ENCODE measurements at regions not wholly inside any gene's neighbourhood (a gene's known extent, or its start where the extent isn't known, plus 50 kb on each side); places are given as distances from the start of the nearest gene placed in this dataset.
"Not testable (repeated sequence)": the region's sequence is repeated elsewhere in the genome, so short reads cannot be mapped to it uniquely, and the experiment has no call there.

GRCh38 chr15:39031596-39031995, 467.0 kb upstream of the RASGRP1 start:
- no peak for DNase-seq (ENCODE audit: low spot score)

- DNase-seq (ENCODE audit: low spot score): no peak
Measured at GRCh38 chr15:39034816-39035215, 470.2 kb upstream of the RASGRP1 start.

- not testable (repeated sequence) for DNase-seq (ENCODE audit: low spot score)
Measured at GRCh38 chr15:39037611-39038010, 473.0 kb upstream of the RASGRP1 start.

DNA sequence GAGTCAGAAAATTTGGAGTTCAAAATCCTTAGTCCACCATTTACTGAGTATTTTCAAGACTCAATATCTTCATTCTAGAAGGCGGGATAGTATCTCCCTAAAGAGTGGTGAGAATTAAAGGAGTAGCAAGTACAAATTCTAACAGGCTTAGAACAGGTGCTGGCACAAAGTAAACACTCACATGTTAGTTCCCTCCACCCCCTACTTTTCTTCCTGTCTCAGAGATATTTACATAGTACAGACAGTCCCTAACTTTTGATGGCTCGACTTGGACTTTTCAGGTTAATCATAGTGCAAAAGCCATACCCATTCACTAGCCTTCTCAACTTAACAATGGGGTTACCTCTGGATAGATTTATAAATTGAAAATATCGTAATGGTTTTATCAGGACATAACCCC, 476.2 kb upstream of the RASGRP1 start:
- DNase-seq (ENCODE audit: low spot score): no peak

GRCh38 chr15:39041979-39042495, 477.4 kb upstream of the RASGRP1 start:
- no peak for DNase-seq (ENCODE audit: low spot score)

DNA sequence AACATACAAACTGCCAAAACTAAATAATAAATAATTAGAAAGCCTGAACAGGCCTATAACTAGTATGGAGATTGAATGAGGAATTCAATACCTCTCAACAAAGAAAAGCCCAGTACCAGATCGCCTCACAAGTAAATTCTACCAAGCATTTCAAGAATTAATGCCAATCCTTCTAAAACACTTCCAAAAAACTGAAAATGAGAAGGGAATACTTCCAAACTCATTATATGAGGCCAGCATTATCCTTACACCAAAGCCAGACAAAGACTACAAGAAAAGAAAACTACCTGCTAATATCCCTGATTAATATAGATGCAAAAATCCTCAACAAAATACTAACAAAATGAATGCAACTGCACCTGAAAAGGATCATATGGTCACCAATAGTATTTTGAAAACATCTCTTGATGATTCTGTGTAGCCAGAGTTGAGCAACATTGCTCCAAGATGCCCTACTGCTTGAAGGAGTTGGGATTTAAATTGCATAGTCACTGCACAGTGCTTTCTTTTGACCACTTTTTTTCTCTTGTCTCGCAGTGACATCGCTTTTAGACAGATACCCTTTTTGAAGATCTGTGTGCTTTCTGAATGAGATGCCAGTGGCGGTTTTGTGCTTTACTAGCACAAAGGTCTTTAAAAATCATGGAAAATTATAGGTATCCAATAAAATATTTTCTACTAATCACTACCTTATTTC, 487.2 kb upstream of the RASGRP1 start:
- no peak for DNase-seq (ENCODE audit: low spot score)

DNA sequence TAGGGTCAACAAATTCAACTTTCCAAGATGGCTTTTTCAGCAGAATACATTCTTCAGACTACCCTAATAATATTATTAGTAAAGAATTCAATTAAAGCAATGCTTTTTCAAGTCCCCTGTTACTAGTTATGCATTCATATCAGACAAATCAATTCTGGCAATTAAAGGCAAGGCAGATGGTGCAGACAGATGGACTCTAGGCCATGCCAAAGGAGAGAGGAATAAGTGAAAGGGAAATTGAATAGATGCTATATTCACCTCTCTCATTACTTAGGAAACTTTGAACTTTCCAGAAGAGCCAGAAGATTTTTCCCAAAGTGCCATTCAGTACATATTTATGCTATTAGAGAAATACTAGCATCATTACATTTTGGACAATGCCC, 487.7 kb upstream of the RASGRP1 start:
- DNase-seq (ENCODE audit: low spot score): no peak

DNA sequence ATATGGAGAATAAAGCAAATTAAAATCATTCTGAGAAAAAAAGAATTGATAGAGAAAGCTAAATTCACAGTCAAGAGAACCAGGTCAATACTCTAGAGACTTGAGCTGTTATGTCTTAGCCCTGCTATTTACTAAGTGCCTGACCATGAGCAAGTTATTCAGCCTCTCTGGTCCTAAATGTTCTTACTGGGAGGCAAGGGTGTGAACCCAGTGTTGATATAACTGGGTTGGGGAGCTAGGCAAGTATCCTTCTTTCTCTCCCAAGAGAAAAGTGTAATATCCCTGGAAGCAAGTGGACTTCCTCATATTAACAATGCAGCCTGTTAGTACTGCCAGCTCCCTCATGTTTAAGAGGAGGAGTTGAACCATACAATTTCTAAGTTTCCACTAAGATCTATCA, 488.9 kb upstream of the RASGRP1 start:
- no peak for DNase-seq (ENCODE audit: low spot score)

GRCh38 chr15:39054128-39054732, 489.6 kb upstream of the RASGRP1 start:
- DNase-seq (ENCODE audit: low spot score): no peak

GRCh38 chr15:39056357-39056756, 491.7 kb upstream of the RASGRP1 start:
- no peak for DNase-seq (ENCODE audit: low spot score)

GRCh38 chr15:39058351-39059131, 493.9 kb upstream of the RASGRP1 start:
- no peak for DNase-seq (ENCODE audit: low spot score)

DNA sequence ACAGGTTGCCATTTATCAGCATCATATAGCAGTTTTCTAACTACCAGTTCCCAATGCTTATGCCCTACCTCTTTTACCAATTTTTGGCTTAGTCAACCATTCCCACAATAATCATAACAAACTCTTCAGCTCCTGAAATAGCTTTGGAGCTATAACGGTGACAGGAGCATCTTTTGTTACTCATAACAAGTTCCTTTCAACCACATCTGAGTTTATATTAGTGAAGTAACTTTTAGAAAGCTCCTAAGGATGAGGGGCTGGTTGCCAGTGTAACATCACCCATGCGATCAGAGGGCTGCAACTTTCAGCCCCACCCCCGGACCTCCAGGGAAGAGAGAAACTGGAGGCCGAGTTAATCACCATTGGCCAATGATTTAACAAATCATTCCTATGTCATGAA, 495.3 kb upstream of the RASGRP1 start:
- DNase-seq (ENCODE audit: low spot score): no peak

- no peak for DNase-seq (ENCODE audit: low spot score)
Measured at GRCh38 chr15:39061952-39062464, 497.4 kb upstream of the RASGRP1 start.

GRCh38 chr15:39066677-39067076, 502.1 kb upstream of the RASGRP1 start:
- no peak for DNase-seq (ENCODE audit: low spot score)

DNA sequence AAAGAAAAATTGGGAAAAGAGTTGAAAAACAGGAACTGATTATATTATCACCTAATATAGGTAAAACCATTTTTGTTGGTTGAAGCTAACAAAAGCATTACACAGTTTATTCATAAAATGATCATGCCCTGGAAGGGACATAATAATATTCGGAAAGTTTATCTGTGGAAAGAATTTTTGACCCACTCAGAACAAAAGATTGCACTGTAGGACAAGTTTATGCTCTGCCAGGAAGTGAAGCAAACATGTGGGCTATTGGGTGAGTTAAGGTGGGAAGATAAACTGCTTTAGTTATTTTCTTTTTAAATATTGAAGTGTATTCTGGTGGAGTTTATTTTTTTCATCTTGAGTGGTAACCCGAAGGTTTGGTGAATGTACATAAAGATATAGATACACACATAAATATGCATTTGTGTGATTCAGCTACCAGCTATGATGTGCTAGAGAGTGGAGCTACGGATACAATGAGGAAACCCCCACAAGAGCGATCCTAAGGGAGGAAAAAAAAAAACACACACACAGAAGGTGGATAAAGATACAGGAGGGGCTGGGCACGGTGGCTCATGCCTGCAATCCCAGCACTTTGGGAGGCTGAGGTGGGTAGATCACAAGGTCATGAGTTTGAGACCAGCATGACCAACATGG, 506.4 kb upstream of the THBS1 start:
- DNase-seq (ENCODE audit: low spot score): no peak

GRCh38 chr15:39075311-39075710, 505.6 kb upstream of the THBS1 start:
- peak; percentile 38 for DNase-seq (ENCODE audit: low spot score)

DNA sequence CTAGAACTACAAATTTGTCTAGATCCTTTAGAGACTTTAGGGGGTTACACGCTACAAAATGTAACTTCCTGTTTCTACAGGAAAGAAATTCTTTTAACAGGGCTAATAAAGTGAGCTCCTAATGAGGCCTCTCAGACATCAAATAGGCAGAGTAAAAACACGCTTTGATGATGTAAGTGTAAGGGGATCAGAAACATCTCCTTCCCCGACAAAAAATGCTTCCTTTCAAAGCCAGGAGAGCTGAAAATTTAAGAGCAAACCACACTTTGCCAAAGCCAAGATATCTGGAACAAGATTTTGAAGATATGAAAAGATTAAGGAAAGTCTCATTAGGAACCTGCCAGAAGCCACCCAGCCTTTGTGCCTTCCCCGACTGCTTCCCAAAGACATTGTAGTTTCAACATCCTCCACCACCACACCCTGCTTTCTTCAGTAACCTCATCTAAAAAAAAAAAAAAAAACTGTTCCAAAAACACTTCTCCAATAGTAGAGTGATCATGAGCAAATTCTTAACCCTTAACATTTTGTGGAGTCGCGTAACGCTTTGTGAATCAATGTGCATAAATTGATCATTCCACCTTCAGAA, 505.0 kb upstream of the THBS1 start:
- DNase-seq (ENCODE audit: low spot score): peak; percentile 24

- peak; percentile 35 for DNase-seq (ENCODE audit: low spot score)
Measured at GRCh38 chr15:39078026-39078425, 502.9 kb upstream of the THBS1 start.

DNA sequence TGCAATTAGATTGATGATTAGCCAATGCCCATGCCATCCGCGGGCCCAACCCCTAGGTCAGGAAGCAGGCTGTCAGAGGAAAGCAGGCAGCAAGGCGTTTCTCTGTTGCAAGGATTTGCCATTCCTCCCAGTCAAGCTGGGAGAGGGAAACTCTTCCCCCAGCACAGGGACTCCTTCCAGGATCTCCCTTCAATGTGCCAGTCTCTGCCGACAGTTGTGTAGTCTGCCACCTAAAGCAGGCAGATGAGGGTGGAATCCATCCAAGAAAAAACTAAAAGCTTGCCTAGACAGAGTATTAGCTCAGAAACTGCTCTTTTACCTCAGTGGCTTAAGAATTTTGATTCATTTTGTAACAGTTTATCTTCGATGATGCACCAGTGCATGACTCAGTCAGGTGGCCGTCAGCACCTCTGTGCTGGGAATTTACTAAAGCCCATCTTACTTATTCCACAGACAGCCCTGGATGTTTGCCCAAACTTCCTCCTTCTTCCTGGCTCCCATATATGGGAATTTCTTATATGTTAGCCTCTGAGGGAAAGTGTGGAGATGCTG, 501.5 kb upstream of the THBS1 start:
- peak; percentile 27 for DNase-seq (ENCODE audit: low spot score)

DNA sequence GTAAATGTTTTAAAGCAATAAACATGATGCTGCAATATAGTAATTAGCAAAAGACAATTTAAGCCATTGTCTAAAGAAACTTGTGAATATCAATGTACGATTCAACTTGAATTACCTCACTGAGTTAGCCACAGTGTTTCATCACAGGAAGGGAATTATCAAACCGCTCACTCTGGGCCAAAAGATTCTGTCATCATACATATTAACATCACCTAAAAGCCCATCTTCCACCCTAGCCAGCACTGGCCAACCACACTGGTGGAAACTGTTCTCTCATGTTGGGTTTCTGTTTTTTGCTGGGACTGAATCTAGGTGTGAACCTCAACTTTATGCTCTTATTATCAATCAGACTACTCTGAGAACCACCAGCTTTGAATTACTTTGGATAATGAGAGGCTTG, 497.7 kb upstream of the THBS1 start:
- DNase-seq (ENCODE audit: low spot score): no peak

GRCh38 chr15:39084674-39085530, 496.0 kb upstream of the THBS1 start:
- peak; percentile 65 for DNase-seq (ENCODE audit: low spot score)

Data from AG20443 (cell line).